Activated CD4-positive, alpha-beta T cell treated with anti-CD3 and anti-CD28 coated beads, Interleukin-2, amount 50 U/mL, for 24 hours (primary cell): ENCODE measurements at regions not wholly inside any gene's neighbourhood (a gene's known extent, or its start where the extent isn't known, plus 50 kb on each side); places are given as distances from the start of the nearest gene placed in this dataset.
A peak's percentile ranks its signal among the peaks of the same experiment; 100 is the strongest.
"Not testable (repeated sequence)": the region's sequence is repeated elsewhere in the genome, so short reads cannot be mapped to it uniquely, and the experiment has no call there.

Experiments used
- DNase-seq, 2 donors: peaks; one replicate each; pipeline ENCODE4 v3.0.0-alpha.2; 2020; ENCODE audit warnings: low read depth in 1 of 2, low spot score in 1 of 2

DNA sequence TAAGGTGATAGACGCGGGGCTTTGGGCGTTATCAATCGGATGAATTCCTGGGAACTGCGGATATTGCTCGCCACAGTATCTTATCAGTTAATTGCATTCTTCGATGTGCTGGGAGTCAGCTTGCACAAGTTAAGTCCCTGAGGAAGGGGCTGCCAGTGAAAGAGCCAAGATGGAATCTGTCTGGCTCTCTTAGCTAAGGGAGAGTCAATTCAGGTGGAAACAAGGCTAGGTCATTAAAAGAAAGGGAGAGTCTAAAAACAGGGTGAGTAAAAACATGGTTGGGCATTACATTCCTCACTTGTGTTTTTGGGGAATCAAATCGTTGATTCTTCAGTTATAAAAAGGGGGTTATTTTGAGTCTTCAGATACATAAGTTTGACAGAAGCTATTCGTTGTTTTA, 196.2 kb downstream of the OTOP1 start:
- DNase-seq: not testable (repeated sequence)

DNA sequence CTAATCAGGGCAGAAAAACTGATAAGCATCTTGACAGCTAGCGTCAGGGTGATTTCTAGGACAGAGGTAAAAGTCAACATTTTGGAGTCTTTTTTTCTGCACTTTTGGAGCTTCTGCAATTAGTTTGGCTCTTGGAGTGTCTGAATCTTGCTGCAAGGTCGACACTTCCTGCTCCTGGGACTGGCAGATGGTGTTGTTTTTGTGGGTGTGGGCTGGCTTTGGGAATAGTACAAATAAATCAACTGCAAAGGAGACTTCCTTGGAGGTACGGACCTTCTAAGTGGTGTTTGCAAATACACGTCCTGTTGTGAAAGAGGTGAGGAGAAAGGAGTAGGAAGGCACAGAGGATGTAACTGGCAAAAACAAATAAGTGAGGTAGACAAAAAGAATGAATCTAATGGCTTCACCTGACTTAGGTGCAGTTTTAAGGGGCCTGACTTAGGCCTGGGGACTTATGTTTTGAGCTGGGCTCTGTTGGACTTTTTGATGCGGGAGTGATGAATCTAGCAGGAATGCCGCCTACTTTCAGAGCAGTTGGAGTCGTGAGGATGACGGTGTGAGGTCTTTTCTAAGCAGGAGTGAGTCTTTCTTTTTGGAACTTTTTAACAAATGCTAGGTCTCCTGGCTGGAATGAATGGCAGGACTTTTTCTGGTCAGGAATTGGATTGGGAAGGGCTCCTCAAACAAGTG, 195.1 kb downstream of the OTOP1 start:
- DNase-seq: not testable (repeated sequence)

DNA sequence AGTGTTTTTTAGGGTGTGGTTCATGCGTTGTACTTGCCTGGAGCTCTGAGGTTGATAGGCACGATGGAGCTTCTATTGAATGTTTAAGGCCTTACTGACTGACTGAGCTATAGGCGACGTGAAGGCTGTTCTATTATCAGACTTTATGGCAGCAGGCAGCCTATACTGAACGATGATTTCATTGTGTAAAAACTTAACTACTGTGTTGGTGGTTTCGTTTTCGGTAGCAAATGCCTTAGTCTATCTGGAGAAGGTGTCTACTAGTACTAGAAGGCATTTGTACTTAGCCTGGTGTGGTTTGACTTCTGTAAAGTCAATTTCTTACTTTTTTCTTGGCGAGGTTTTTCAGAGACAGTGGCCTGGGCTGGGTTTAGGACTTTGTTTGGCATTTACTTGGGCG, 194.4 kb downstream of the OTOP1 start:
- not testable (repeated sequence) for DNase-seq

DNA sequence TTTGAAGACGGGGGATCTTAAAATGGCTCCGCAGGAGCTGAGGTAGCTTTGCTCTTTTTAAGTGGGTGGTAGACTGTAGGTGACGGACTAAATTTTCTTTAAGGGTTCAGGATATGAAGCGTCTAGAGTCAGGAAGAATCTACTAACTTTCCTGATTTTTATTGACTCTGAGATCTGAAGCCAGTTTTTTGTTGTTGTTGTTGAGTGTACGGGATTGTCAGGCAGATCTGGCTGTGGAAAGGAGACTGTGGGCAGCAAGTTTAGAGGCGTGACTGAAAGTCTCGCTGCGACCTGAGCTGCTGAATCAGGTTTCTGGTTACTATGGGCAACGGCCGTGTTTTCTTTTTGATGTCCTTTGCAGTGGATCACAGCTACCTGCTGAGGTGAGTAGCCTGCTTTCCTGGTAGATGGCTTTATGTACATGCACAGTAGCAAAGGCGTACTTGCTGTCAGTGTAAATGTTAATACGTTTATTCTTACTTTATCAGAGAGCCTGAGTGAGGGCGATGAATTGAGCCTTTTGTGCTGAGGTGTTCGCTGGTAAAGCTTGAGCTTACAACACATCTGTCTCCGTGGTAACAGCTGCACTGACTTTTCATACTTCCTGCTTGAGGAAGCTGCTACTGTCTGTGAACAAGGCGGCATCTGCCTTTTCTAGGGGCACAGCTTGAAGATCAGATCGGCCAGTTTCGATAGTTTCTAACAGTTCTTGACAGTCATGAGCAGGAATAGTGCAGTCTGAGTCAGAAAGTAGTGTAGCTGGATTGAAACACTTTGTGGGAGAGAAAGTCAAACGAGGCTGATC, 193.7 kb downstream of the OTOP1 start:
- DNase-seq: not testable (repeated sequence)

DNA sequence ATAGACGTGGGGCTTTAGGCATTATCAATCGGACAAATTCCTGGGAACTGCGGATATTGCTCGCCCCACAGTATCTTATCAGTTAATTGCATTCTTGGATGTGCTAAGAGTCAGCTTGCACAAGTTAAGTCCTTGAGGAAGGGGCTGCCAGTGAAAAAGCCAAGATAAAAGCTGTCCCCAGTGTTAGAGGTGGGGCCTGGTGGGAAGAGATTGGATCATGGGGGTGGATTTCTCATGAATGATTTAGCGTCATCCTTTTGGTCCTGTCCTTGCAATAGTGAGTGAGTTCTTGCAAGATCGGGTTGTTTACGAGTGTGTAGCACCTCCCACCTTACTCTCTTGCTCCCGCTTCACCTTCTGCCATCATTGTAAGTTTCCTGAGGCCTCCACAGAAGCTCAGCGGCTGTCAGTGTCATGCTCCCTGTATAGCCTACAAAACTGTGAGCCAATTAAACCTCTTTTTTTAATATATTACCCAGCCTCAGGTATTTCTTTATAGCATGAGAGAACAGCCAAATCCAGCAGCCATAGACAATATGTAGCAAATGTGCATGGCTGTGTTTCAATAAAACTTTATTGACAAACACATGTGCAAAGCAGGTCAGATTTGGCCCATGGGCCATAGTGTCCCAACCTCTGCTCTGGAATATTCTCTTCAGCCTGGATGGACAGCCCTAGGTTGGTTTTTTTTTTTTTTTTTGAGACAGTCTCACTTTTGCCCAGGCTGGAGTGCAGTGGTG, 189.2 kb downstream of the OTOP1 start:
- DNase-seq: not testable (repeated sequence)

DNA sequence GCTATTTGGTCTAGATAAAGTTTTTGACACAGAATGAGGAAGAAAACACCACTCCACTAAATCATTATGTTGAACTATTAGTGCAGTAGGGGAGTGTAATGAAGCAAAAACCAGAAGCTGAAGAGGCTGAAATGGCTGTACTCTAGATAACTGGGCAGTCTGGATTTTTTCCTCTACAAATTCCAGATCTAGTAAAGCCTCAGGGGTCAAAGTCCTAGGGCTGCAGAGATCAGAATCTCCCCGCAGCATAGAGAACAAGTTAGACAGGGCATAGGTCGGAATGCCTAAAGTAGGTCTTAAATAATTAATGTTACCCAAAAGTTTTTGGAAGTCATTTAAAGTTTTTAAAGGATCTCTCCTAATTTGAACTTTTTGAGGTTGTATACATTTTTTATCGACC, 180.9 kb downstream of the OTOP1 start:
- DNase-seq: not testable (repeated sequence)

DNA sequence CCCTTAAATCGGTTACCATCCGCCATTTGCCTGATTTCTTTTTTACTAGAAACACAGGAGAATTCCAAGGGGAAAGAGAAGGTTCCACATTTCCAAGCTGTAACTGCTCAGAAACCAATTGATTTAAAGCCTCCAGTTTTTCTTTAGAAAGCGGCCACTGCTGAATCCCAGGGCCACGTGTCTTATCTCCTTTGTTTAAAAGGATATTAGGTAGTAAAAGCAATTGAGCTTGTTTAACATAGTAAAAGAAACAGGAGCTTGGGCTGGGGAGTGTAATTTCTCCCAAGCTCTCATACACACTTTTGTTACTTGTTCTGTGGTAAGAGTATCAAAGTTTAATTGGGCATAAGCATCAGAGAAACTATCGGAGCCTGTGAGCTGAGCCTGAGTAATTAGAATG, 180.0 kb downstream of the OTOP1 start:
- DNase-seq: not testable (repeated sequence)

DNA sequence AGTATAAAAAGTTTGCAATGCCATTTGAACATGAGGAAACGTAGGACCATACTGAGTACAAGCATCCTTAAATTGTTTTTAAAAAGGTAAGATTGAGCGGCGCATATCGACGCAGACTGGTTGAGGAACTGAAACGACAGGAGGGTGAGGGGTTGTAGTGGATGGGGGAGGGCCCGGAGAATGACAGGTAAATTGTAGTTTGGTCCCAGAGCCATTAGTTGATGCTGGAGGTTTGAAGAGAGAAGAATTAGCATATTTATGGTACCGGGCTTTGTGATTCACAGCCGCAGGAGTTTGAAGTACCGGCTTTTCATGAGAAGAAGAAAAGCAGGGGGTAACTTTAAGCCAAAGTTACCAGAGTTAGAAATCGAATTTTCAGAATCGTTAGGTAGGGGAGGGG, 179.5 kb downstream of the OTOP1 start:
- DNase-seq: not testable (repeated sequence)

DNA sequence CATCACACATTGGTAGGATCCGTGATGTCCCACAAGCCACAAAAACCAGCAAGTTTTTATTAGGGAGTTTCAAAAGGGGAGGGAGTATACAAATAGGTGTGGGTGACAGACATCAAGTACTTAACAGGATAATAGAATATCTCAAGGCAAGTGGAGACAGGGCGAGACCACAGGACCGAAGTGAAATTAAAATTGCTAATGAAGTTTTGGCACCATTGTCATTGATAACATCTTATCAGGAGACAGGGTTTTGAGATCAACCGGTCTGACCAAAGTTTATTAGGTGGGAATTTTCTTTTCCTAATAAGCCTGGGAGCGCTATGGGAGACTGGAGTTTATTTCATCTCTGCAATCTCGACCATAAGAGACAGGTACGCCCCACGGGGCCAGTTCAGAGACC, 178.5 kb downstream of the OTOP1 start:
- DNase-seq: not testable (repeated sequence)

DNA sequence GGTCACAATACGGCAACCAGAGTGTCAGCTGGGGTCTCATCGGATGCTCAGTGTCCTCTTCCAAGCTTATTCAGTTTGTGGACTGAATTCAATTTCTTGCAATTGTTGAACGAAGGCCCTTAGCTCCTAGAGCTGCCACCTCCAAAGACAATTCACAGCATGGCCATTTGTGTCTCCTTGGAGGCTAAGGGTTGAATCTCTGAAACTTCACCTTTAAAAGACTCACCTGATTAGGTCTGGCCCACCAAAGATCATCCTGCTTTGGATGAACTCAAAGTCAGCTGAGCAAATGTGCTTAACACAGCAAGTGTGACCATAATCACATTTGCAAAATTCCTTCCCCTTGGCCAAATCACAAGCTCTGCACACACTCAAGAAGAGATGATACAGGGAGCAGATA, 175.9 kb downstream of the OTOP1 start:
- DNase-seq: not testable (repeated sequence)

DNA sequence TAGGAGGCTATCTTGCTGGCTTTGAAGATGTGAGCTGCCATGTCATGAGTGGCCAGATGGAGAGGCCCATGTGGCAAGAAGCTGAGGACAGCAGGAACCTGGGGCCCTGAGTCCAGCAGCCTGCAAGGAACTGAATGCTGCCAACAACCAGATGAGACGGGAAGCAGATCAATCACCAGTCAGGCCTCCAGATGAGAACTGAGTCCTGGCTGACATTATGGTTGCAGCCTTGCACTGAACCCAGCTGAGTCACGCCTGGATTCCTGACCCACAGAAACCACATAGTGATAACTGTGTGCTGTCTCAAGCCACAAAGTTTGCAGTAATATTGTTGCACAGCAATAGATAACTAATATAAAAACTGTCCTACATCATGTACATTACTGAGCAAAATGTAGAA, 173.8 kb downstream of the OTOP1 start:
- DNase-seq: not testable (repeated sequence)

DNA sequence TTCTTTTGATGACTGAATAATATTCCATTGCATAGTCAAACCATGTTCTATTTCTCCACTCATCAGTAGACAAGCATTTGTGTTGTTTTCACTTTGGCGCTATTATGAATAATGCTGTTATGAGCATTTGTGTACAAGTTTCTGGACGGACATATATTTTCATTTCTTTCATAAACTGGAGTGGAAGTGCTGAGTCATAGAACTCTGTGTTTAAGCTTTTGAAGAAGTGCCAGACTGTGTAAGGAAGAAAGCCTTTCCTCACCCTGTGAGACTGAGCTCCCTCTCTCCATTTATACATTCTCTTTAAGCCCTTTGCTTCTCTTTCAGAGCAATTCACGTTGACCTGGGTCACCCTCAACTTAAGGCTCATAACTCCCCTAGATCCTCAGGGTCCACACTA, 169.5 kb downstream of the OTOP1 start:
- DNase-seq: not testable (repeated sequence)

DNA sequence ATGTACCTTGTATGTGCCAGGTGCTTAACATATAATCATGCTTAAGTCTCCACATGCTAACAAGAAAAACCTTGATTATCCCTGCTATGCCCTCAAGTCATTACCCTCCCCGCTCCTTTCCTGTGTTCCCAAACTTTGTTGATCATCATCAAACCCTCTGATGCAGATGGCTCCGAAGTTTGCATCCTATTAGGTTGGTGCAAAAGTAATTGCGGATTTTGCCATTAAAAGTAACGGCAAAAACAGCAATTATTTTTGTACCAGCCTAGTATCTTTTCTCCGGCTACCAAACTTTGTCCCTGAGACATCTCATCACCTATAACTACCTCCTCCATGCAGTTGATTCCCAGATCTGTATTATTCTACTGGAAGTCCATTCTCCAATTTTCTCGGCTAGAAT, 142.6 kb downstream of the OTOP1 start:
- not testable (repeated sequence) for DNase-seq

DNA sequence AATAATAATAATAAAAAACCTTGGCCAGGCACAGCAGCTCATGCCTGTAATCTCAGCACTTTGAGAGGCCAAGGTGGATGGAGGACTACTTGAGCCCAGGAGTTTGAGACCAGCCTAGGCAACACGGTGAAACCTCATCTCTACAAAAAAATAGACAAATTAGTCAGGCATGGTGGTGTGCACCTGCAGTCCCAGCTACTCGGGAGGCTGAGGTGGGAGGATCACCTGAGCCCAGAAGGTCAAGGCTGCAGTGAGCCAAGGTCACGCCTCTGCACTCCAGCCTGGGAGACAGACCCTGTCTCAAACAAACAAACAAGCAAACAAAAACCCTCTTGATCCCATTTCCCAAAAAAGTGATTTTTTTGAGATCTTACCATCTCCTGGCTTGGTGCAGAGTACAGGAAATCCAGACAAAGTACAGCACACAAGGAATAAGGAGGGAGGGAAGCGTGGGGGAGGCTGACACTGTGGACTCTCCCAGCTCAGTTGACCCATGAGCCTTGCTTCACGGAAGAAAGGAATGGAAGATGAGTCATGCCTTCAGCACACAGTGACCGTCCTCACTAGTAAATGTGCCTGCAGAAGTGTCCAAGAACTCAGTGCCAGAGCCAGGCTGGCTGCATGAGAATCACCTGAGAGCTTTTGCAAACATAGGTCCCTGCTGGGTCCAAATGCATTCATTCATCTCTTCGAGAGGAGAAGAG, 136.9 kb downstream of the OTOP1 start:
- DNase-seq: not testable (repeated sequence)

DNA sequence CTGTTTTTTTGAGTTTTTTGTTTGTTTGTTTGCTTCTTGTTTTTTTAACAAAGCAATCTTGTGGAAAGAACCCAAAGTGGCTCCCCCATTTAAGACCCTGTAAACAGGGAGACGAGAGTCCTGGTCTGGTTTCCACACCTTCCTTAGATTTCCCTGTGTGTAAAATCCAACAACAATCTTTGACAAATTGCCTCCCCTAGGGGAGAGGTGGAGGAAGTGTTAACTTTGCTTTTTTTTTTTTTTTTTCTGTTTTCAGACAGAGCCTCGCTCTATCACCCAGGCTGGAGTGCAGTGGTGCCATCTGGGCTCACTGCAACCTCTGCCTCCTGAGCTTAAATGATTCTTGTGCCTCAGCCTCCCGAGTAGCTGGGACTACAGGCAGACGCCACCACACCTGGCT, 136.0 kb downstream of the OTOP1 start:
- DNase-seq: not testable (repeated sequence)

DNA sequence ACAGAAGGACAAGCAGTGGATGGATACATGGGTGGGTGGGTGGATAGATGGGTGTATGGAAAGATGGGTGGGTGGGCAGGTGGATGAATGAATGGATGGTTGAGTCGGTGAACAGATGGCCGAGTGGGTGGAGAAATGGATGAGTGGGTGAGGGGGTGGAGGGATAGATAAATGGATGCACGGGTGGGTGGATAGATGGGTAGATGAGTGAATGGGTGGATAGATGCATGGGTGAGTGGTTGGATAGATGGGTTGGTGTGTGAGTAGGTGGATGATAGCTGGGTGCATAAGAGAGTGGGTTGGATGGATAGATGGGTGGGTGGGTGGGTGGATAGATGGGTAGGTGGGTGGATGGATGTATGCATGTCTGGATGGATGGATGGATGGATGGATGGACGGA, 134.6 kb downstream of the OTOP1 start:
- DNase-seq: not testable (repeated sequence)

DNA sequence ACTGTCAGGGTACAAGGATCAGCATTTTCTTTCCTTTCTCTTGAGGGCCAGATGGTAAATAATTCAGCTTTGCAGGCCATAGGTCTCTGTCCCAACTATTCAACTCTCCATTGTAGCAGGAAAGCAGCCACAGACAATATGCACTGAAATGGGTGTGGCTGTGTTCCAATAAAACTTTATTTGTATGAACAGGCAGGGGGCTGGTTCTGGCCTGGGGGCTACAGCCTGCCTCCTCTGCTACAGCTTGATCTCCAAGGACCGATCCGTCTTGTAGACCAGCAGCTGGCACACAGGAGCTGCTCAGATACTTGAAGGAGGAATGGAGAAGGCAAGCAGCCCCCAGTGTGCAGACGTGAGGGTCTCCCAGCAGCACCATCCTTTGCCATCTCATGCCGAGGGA, 127.1 kb downstream of the OTOP1 start:
- DNase-seq: not testable (repeated sequence)

DNA sequence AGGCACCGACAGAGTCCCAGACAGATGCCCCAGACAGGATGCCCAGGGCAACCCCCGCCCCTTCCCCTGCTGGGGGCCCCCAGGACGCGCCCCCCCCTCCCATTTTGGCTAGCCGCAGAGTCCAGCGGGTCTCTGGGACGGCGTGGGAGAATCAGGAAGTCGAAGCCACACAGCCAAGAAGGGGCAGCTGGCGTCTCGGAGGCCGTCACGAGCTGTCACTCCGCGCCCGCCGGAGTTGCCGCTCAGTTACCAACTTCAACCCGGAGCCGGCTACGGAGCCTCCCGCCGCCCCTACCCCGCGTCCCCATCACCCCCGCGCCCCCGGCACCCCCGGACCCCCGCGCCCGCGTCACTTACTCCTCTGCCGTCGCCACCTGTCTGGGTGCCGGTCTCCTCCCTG, 119.8 kb downstream of the OTOP1 start:
- not testable (repeated sequence) for DNase-seq

DNA sequence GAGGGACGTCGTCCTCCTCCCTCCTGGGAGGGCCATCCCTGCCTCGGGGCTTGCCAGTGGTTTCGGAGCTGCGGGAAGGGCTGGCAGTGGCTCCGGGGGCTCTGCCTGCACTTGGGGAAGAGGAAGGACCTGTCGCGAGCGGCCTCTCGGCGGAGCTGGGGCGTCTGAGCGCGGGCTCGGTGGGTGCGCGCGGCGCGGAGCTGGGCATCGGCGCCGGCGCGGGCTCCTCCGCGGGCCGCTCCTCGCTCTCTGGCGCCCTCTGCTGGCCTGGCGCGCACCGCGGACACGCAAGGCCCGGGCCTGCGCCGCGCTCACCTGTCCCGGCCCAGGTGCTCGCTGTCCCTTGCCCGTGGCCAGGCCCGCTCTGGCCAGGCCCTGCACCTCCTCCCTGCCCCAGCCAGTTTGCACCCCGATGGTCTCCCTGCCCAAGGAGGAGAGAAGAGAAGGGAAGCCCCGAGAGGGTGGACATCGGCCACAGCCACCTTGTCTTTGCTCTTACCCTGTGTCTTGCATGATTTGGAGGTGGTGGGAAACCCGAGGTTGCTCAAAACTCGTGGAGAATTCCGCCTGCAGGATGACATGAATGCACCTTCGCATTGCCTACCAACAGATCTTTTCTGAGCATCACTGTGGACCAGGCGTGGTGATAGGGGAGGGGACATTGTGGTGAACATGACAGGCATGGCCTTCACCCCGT, 119.2 kb downstream of the OTOP1 start:
- peak; percentile 47 to 60 for DNase-seq

DNA sequence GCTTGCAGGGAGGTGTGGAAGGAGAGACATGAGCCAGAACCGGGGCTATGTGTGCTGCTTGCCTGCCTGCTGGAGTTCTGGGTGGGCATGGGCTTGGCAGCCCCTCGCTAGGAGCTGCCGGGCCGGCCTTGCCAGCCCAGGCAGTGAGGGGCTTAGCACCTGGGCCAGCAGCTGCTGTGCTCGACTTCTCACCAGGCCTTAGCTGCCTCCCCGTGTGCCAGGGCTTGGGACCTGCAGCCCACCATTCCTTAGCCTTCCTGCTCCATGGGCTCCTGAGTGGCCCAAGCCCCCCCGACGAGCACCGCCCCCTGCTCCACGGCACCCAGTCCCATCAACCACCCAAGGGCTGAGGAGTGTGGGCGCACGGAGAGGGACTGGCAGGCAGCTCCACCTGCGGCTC, 111.3 kb downstream of the OTOP1 start:
- not testable (repeated sequence) for DNase-seq
